Pancreas (tissue), 10 donors: ENCODE measurements at regions not wholly inside any gene's neighbourhood (a gene's known extent, or its start where the extent isn't known, plus 50 kb on each side); places are given as distances from the start of the nearest gene placed in this dataset.

Experiments used
- ATAC-seq, 4 donors: fragments of 200-7000 bp; cut with Tn5 transposase; one replicate each; pipeline versions ENCODE4 v1.8.0 to v1.9.1; 2020; ENCODE audit warnings: mild to moderate bottlenecking in 4 of 4, moderate library complexity in 4 of 4
- DNase-seq, 6 donors: peaks; one replicate each; pipeline ENCODE4 v3.0.0-alpha.2; 2020
- FAIRE-seq: peaks from 2 replicates; lab custom pipeline; 2012; peaks lifted over from hg19 to GRCh38; lab: Jason Lieb, UNC
- H3K27ac ChIP-seq, 4 donors: fragments of 200-600 bp; sonication (generic); 1 replicate in 3 of 4; 2 replicates in 1 of 4; pipeline versions ENCODE4 v1.5.0 to v1.8.0; 2020
- H3K27me3 ChIP-seq, 4 donors: fragments of 200-600 bp; one replicate each; pipeline ENCODE4 v1.8.0; 2021
- H3K36me3 ChIP-seq, 3 donors: fragments of 200-600 bp; sonication (generic) in 1 of 3; one replicate each; pipeline versions ENCODE4 v1.5.0 to v1.8.0; 2020 to 2021
- H3K4me1 ChIP-seq, 3 donors: fragments of 200-600 bp; one replicate each; pipeline ENCODE4 v1.8.0; 2021
- H3K4me3 ChIP-seq, 4 donors: fragments of 200-600 bp; sonication (generic) in 2 of 4; one replicate each; pipeline versions ENCODE4 v1.5.0 to v1.8.0; 2020 to 2021
- H3K9me3 ChIP-seq, 4 donors: fragments of 200-600 bp; one replicate each; pipeline ENCODE4 v1.8.0; 2021
- CTCF ChIP-seq, 4 donors: fragments of 200-600 bp; sonication (generic) in 3 of 4; IDR thresholded peaks; one replicate each; pipeline versions ENCODE4 v1.5.0 to v1.8.0; 2021; ENCODE audit warnings: antibody characterized with exemption in 4 of 4
- WGBS, 2 donors: extraction: QIAGEN DNeasy Blood & Tissue Kit; methylation state at CpG; one replicate each; pipeline ENCODE4 v1.1.7; 2013; 5-methylcytosine and 5-hydroxymethylcytosine counted together
- intact Hi-C, 3 donors: fragments of 100-400 bp; cut with DNase I; formaldehyde crosslinking; loops; one replicate each; pipeline versions ENCODE4 v1.11.1 to v1.14.2; 2022
- donor health status: healthy with polysubstance abuse.
- donor health status: DM: no; HTN: no; CAD: no; lungs with moderate emphysema.
- donor health status: DM: no; HTN: no; CAD: no.
- donor health status: control.
- donor health status: control.
- donor health status: Bipolar disorder and iron deficiency.
- donor health status: DM: yes; HTN: yes; CAD: no.
- donor health status: DM: no; HTN: no; CAD: no.
- donor health status: DM: no; HTN: no; CAD: no.
- donor health status: DM: yes; HTN: yes; CAD: no.

- intact Hi-C loops, result no loop called here
- no peaks in the 10 kb centered on the region for H3K36me3 ChIP-seq
- no peaks in the 10 kb centered on the region for H3K27me3 ChIP-seq
- no peak overlapping the region for H3K27ac ChIP-seq
- ATAC-seq (no peak), FAIRE-seq (no peak), DNase-seq (no peak)
- H3K4me1 ChIP-seq, result no peaks in the 10 kb centered on the region
- H3K4me3 ChIP-seq, result no peak overlapping the region
- TF ChIP-seq CTCF (IDR thresholded peaks at IDR 0.05), result no peak
- no peaks in the 10 kb centered on the region for H3K9me3 ChIP-seq
These were observed 598.8 kb downstream of the SLC16A7 start for GRCh38 chr12:60194678-60195077.

GRCh38 chr12:60195483-60195882 is 599.7 kb downstream of the SLC16A7 start:
- H3K4me1 ChIP-seq, result no peaks in the 10 kb centered on the region

GRCh38 chr12:60196366-60196765 is 600.5 kb downstream of the SLC16A7 start:
- Histone ChIP-seq H3K27ac (no peak overlapping the region), H3K36me3 (no peaks in the 10 kb centered on the region), H3K4me3 (no peak overlapping the region), H3K4me1 (no peaks in the 10 kb centered on the region), H3K27me3 (no peaks in the 10 kb centered on the region), H3K9me3 (no peaks in the 10 kb centered on the region)
- 93 to 97% methylated on average over 10 of the region's 10 CpGs for WGBS, 2 donors
- intact Hi-C loops, result no loop called here
- FAIRE-seq (no peak), DNase-seq (no peak), ATAC-seq (no peak)
- no peak for TF ChIP-seq CTCF (IDR thresholded peaks at IDR 0.05)

More at GRCh38 chr12:60195483-60195882, 599.7 kb downstream of the SLC16A7 start:
- Histone ChIP-seq H3K36me3 (no peaks in the 10 kb centered on the region), H3K27ac (no peak overlapping the region), H3K4me3 (no peak overlapping the region), H3K27me3 (no peaks in the 10 kb centered on the region), H3K9me3 (no peaks in the 10 kb centered on the region)
- ATAC-seq (no peak), FAIRE-seq (no peak), DNase-seq (no peak)
- 75 to 82% methylated on average over 1 of the region's 1 CpG for whole genome bisulfite sequencing, 2 donors
- TF ChIP-seq CTCF (IDR thresholded peaks at IDR 0.05), result no peak
- intact Hi-C loops, result no loop called here

- TF ChIP-seq CTCF (IDR thresholded peaks at IDR 0.05), result no peak
- no peaks in the 10 kb centered on the region for H3K4me1 ChIP-seq
- H3K27ac ChIP-seq, result no peak overlapping the region
- WGBS, 2 donors, result 89 to 90% methylated on average over 2 of the region's 2 CpGs
- no peak overlapping the region for H3K4me3 ChIP-seq
- no peaks in the 10 kb centered on the region for H3K36me3 ChIP-seq
- H3K27me3 ChIP-seq, result no peaks in the 10 kb centered on the region
- FAIRE-seq (no peak), DNase-seq (no peak), ATAC-seq (no peak)
- H3K9me3 ChIP-seq, result no peaks in the 10 kb centered on the region
- intact Hi-C loops, result no loop called here
These were observed 601.8 kb downstream of the SLC16A7 start for GRCh38 chr12:60197589-60197988.

GRCh38 chr12:60201891-60202290 is 606.1 kb downstream of the SLC16A7 start:
- WGBS, 2 donors, result 82 to 88% methylated on average over 4 of the region's 4 CpGs
- ATAC-seq (no peak), FAIRE-seq (no peak), DNase-seq (no peak)
- peaks cover 0 to 8% (median 0%) of the 10 kb centered on the region in 3 donors for H3K4me1 ChIP-seq
- TF ChIP-seq CTCF (IDR thresholded peaks at IDR 0.05), result no peak
- H3K36me3 ChIP-seq, result no peaks in the 10 kb centered on the region
- intact Hi-C loops, result no loop called here
- no peak overlapping the region for H3K27ac ChIP-seq
- H3K9me3 ChIP-seq, result no peaks in the 10 kb centered on the region
- no peaks in the 10 kb centered on the region for H3K27me3 ChIP-seq
- no peak overlapping the region for H3K4me3 ChIP-seq
